Liver (tissue), 3 donors: ENCODE measurements at regions not wholly inside any gene's neighbourhood (a gene's known extent, or its start where the extent isn't known, plus 50 kb on each side); places are given as distances from the start of the nearest gene placed in this dataset.

ENCODE experiments used
- EGR1 ChIP-seq, 2 donors: IDR thresholded peaks; 2 replicates each; pipeline ENCODE4 v1.6.1; 2016 to 2018; ENCODE audit warnings: antibody characterized with exemption in 2 of 2, low read depth in 2 of 2
- FOXA2 ChIP-seq: IDR thresholded peaks from 2 replicates; pipeline ENCODE4 v1.6.1; 2016; ENCODE audit warnings: antibody characterized with exemption
- GABPA ChIP-seq, 2 donors: IDR thresholded peaks in 1 of 2; conservative IDR thresholded peaks in 1 of 2; 2 replicates each; pipeline ENCODE4 v1.6.1; 2016; ENCODE audit warnings: antibody characterized with exemption in 2 of 2, mild to moderate bottlenecking in 1 of 2, moderate library complexity in 1 of 2
- JUND ChIP-seq, 2 donors: IDR thresholded peaks; 2 replicates each; pipeline ENCODE4 v1.6.1; 2016; ENCODE audit warnings: antibody characterized with exemption in 2 of 2
- RAD21 ChIP-seq, 2 donors: IDR thresholded peaks; 2 replicates each; pipeline ENCODE4 v1.6.1; 2016; ENCODE audit warnings: antibody characterized with exemption in 2 of 2, mild to moderate bottlenecking in 2 of 2
- TAF1 ChIP-seq: conservative IDR thresholded peaks from 2 replicates; pipeline ENCODE4 v1.6.1; 2016; ENCODE audit warnings: antibody characterized with exemption, mild to moderate bottlenecking
- YY1 ChIP-seq: IDR thresholded peaks from 2 replicates; pipeline ENCODE4 v1.6.1; 2016; ENCODE audit warnings: antibody characterized with exemption, mild to moderate bottlenecking
- TF ChIP-seq, protein P1 (sequence below): fragments of 150-350 bp; IDR thresholded peaks from 2 replicates; pipeline ENCODE4 v1.5.1; 2017; ENCODE audit warnings: improper control_type of control experiment, low read depth, low read length; ENCODE audit not compliant: missing input control
- TF ChIP-seq, protein P2 (sequence below): IDR thresholded peaks from 2 replicates; pipeline ENCODE4 v1.6.1; 2016; ENCODE audit warnings: antibody characterized with exemption
- TF ChIP-seq, protein P3 (sequence below): IDR thresholded peaks from 2 replicates; pipeline ENCODE4 v1.6.1; 2016; ENCODE audit warnings: antibody characterized with exemption
- TF ChIP-seq, protein P4 (sequence below): IDR thresholded peaks from 2 replicates; pipeline ENCODE4 v1.6.1; 2016; ENCODE audit warnings: antibody characterized with exemption
- TF ChIP-seq, protein P5 (sequence below): IDR thresholded peaks from 2 replicates; pipeline ENCODE4 v1.6.1; 2016; ENCODE audit warnings: antibody characterized with exemption, mild to moderate bottlenecking
- donor health status: healthy.
- donor health status: healthy.

DNA sequence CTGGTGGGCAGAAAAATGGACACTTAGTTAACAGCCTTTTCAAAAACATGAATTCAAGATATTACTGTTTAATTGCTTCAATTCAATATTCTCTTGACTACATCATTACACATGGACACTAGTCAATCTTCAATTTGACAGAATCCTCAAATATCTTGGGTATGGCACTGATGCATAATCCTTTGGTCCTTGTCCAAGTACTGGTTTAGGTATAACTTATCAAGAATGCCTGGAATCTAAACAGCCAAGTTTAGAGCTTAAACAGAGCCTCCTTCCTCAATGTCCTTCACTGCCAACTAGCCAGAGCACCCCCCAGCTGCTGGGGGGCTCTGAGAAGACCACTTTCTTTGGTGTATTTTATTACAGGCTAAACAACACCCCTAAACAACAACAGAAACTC, 61.6 kb upstream of the ERCC6L2 start:
- TF ChIP-seq, protein P1, sequence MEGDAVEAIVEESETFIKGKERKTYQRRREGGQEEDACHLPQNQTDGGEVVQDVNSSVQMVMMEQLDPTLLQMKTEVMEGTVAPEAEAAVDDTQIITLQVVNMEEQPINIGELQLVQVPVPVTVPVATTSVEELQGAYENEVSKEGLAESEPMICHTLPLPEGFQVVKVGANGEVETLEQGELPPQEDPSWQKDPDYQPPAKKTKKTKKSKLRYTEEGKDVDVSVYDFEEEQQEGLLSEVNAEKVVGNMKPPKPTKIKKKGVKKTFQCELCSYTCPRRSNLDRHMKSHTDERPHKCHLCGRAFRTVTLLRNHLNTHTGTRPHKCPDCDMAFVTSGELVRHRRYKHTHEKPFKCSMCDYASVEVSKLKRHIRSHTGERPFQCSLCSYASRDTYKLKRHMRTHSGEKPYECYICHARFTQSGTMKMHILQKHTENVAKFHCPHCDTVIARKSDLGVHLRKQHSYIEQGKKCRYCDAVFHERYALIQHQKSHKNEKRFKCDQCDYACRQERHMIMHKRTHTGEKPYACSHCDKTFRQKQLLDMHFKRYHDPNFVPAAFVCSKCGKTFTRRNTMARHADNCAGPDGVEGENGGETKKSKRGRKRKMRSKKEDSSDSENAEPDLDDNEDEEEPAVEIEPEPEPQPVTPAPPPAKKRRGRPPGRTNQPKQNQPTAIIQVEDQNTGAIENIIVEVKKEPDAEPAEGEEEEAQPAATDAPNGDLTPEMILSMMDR = no peak
- TF ChIP-seq RAD21 (IDR thresholded peaks at IDR 0.05) (no peak), TAF1 (no peak), JUND (IDR thresholded peaks at IDR 0.05) (no peak), FOXA2 (no peak), EGR1 (IDR thresholded peaks at IDR 0.05; ENCODE audit: low read depth in 2 of 2) (no peak), YY1 (no peak), GABPA (IDR thresholded peaks at IDR 0.05 in 1 of 2, conservative IDR thresholded peaks at IDR 0.05 in 1 of 2) (no peak)
- TF ChIP-seq, protein P2, sequence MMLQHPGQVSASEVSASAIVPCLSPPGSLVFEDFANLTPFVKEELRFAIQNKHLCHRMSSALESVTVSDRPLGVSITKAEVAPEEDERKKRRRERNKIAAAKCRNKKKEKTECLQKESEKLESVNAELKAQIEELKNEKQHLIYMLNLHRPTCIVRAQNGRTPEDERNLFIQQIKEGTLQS = no peak
- TF ChIP-seq, protein P3, sequence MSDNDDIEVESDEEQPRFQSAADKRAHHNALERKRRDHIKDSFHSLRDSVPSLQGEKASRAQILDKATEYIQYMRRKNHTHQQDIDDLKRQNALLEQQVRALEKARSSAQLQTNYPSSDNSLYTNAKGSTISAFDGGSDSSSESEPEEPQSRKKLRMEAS = no peak
- TF ChIP-seq, protein P4, sequence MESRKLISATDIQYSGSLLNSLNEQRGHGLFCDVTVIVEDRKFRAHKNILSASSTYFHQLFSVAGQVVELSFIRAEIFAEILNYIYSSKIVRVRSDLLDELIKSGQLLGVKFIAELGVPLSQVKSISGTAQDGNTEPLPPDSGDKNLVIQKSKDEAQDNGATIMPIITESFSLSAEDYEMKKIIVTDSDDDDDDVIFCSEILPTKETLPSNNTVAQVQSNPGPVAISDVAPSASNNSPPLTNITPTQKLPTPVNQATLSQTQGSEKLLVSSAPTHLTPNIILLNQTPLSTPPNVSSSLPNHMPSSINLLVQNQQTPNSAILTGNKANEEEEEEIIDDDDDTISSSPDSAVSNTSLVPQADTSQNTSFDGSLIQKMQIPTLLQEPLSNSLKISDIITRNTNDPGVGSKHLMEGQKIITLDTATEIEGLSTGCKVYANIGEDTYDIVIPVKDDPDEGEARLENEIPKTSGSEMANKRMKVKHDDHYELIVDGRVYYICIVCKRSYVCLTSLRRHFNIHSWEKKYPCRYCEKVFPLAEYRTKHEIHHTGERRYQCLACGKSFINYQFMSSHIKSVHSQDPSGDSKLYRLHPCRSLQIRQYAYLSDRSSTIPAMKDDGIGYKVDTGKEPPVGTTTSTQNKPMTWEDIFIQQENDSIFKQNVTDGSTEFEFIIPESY = no peak
- TF ChIP-seq, protein P5, sequence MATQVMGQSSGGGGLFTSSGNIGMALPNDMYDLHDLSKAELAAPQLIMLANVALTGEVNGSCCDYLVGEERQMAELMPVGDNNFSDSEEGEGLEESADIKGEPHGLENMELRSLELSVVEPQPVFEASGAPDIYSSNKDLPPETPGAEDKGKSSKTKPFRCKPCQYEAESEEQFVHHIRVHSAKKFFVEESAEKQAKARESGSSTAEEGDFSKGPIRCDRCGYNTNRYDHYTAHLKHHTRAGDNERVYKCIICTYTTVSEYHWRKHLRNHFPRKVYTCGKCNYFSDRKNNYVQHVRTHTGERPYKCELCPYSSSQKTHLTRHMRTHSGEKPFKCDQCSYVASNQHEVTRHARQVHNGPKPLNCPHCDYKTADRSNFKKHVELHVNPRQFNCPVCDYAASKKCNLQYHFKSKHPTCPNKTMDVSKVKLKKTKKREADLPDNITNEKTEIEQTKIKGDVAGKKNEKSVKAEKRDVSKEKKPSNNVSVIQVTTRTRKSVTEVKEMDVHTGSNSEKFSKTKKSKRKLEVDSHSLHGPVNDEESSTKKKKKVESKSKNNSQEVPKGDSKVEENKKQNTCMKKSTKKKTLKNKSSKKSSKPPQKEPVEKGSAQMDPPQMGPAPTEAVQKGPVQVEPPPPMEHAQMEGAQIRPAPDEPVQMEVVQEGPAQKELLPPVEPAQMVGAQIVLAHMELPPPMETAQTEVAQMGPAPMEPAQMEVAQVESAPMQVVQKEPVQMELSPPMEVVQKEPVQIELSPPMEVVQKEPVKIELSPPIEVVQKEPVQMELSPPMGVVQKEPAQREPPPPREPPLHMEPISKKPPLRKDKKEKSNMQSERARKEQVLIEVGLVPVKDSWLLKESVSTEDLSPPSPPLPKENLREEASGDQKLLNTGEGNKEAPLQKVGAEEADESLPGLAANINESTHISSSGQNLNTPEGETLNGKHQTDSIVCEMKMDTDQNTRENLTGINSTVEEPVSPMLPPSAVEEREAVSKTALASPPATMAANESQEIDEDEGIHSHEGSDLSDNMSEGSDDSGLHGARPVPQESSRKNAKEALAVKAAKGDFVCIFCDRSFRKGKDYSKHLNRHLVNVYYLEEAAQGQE = no peak
